ENCODE measurements at regions not wholly inside any gene's neighbourhood (a gene's known extent, or its start where the extent isn't known, plus 50 kb on each side); places are given as distances from the start of the nearest gene placed in this dataset.

DNA sequence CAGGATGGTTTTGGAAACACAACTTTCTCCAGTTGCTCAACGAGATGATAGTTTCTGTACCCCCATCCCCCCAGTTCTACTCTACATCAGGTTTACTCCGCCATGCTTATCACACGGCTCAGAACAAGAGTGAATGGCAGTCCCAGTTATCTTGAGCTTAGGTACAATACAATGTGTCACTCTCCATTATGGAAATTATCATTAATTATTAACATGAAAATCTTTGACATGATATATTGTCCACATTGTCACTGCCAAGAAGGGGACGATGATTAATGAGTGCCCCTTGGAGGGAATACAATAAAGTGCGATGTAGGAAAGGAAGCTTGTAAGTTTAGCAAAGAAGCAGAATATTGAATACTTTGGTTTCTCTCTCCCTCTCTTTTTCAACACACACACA, 252.6 kb upstream of the CFAP20DC start:
- no peak for TF ChIP-seq SUZ12 (IDR thresholded peaks at IDR 0.05)
- TF ChIP-seq BHLHE40 (IDR thresholded peaks at IDR 0.05; ENCODE audit: borderline replicate concordance): no peak
- TF ChIP-seq FOXM1 (IDR thresholded peaks at IDR 0.05; ENCODE audit: borderline replicate concordance): no peak
- no peak for TF ChIP-seq TARDBP (IDR thresholded peaks at IDR 0.05)
- TF ChIP-seq SP1 (IDR thresholded peaks at IDR 0.05): no peak
- TF ChIP-seq NFRKB (IDR thresholded peaks at IDR 0.05): no peak
- TF ChIP-seq LEF1 (IDR thresholded peaks at IDR 0.05; ENCODE audit: borderline replicate concordance): no peak
- TF ChIP-seq HDGF (IDR thresholded peaks at IDR 0.05; ENCODE audit: borderline replicate concordance): no peak
